Stromal cell of bone marrow (primary cell): ENCODE measurements at regions not wholly inside any gene's neighbourhood (a gene's known extent, or its start where the extent isn't known, plus 50 kb on each side); places are given as distances from the start of the nearest gene placed in this dataset.

Experiments
- DNase-seq: peaks from one replicate; pipeline ENCODE4 v3.0.0-alpha.2; 2012; ENCODE audit warnings: low read depth

DNA sequence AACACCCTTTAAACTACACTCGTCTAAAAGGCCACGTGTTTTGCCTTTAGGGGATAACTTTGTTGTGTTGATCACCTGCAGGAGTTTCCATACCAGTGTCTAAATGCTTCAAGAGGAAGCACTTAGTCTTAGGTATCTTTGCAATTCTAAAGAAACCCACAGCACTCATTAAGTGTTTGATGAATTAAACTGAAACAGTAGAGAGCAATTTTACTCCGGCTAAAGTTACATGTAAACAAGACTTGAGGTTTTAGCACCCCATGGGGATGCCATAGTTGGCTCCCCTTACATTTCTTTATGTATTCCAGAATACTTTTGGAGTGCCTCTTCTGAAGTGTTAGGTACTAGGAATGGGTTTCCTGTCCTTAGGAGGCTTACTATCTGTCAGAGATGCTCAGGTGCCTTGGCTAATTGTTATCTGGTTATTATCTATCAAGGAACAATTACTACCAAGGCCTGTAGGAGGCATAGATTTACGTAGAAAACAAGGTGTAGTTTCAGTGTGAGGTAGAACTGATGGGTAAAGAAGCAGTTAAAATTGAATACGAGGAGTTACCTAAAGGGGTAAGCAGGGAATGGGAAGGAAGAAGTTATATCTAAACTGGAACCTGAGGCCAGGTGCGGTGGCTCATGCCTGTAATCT is 176.8 kb upstream of the SAMSN1 start:
- DNase-seq, result no peak

DNA sequence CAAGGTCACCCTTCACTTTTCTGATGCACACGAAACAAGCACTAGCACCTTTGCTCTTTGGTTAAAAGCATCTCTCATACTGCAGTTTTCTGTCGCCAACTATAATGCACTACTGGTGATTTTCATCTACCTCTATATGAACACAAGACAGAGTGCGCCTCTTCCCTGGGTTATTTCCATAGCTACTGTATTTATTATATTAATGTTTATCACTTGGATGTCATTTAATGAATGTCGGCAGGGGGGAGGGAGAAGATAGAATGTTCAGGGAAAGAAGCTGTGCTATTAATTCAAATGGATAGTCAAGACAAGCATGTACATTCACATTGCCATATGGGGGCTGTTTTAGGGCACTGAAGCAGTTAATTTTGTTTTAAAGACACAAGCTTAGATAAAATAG is 174.1 kb upstream of the SAMSN1 start:
- no peak for DNase-seq

DNA sequence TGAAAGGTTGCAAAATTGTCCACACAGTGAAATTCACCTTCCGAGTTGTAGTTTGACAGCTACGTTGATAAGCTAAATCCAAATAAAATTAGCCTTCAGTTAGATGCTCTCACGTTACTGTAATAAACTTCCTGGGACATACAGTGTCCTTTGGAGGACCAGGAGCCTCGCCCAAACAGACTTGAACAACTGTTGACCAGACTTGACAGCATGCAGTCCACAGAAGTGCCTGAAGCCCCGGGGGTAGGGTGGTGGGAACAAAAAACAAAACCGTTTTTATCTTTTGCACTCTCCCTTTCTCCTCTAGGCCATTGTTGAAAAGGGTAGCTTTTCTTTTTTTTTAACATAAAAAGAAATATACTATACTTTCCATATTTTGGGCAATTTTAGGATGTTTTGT is 172.8 kb upstream of the SAMSN1 start:
- no peak for DNase-seq

DNA sequence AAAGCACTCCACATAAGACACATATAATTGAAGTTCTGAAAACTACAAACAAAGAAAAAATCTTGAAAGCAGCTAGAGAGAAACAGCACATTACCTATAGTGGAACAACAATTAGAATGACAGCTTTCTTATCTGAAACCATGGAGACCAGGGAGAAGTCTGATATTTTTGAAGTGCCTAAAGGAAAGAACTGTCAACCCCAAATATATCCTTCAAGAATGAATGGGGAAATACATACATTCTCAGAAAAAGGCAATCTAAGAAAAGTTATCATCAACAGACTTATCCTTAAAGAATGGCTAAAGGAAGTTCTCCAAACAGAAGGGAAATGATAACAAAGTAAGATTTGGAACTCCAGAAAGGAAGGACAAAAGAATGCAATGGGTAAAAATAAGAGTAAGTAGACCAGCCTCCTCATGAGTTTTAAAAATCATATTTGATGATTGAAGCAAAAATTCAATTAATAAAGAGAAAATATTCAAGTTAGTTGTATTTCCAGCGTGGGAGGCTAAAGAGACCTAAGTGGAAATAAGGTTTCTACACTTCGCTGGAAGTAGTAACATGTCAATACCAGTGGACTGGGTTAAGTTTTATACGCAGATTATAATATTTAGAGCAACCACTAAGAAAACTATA is 170.8 kb upstream of the SAMSN1 start:
- DNase-seq, result no peak

DNA sequence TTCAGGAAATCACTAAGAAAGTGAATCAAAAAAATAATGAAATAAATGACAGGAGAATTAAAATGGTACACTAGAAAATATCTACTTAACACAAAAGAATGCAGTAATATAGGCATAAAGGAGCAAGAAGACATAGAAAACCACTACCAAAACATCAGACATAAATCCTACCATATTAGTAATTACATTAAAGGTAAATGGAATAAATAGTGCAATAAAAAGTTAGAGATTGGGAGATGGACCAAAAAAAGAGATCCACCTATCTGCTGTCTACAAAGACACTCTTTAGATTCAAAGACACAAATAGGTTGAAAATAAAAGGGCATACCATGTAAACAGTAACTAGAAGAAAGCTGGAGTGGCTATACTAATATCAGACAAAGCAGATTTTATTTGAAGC is 167.0 kb upstream of the SAMSN1 start:
- no peak for DNase-seq

DNA sequence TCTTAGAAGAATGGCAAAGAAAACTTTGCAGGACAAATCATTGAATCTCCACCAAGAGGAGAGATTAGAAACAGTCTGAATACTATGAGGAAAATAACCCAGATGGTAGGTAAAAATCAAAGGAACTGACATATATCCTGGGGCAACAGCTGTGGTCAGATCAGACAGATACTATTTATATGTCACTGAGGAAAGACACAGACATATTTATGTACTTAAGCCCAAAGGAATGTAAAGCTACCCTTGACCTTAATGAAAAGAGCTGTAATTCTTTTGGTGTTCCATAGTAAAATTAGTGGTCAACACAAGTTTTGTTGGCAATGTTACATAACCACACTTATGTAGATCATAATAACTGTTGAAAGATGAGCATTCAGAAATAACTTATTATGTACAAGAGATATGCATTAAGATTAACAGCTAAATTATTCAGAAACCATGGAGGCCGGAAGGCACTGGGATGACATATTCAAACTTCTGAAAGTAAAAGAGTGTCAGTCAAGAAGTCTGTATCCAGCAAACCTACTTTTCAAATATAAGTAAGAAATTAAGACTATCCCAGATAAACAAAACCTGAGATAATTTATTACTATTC is 166.1 kb upstream of the SAMSN1 start:
- no peak for DNase-seq

DNA sequence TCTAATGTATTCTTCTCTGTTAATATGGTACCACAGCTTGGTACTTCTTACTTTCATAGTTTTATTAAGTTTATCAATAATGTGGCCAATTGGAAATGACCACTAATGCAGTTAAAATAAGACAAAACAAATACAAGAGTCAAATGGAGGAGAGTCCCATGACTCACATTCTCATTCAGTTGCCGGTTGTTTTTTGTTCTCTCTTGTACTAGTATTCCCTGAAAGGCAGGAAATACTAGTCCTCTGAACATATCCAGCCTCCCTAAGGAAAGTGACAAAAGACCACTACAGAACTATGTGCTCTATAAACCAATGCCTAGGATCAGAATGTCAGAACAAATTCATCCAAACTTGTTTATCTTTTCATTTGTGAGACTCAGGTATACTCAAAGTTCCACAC is 165.2 kb upstream of the SAMSN1 start:
- no peak for DNase-seq

DNA sequence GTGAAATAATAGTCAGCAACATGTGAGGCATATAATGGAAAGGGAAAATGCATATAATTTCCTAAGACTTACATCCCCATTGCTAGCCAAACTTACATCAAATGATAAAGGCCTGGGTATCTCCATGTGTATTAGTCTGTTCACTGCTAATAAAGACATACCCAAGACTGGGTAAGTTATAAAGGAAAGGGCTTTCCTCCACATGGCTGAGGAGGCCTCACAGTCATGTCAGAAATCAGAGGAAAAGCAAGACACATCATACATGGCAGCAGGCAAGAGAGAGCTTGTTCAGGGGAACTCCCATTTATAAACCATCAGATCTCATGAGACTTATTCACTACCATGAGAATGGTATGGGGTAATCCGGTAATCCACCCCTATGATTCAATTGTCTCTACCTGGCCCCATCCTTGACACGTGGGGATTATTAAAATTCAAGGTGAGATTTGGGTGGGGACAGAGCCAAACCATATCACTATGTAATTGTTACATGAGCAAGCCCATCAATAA is 161.5 kb upstream of the SAMSN1 start:
- no peak for DNase-seq

DNA sequence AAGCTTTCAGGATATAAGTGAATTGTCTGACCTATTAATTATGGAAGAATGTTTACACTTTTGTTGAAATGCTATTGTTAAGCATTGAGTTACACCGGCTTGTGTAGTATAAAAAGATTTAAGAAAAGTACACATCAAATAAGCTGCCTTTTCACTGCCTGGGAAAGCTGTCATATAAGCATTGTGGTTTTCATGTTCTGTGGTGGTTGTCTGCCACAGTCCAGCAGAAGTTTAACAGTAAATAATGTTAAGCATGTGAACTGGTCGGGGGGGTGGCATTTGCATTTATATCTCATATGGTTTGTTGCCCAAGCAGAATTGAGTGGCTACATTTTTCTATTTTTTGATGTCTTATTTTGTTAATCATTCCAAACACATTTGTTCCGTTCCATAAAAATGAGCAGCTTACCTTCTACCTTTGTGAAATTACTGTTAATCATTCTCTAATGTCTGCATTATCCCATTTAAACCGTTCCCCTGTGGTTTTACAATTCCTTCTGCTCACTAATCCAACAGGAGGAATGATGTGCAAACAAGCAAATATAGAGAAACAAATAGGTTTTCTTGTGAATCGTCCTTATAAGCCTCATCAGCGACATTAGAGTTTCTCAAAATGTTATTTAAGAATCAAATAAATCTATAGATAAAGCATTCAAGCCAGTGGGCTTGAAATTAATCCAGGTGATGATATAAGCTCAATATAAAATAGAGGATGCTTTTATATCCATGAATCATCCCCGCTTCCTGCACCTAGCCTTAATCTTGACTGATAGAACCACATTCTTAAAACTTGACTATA is 160.8 kb upstream of the SAMSN1 start:
- DNase-seq, result no peak

DNA sequence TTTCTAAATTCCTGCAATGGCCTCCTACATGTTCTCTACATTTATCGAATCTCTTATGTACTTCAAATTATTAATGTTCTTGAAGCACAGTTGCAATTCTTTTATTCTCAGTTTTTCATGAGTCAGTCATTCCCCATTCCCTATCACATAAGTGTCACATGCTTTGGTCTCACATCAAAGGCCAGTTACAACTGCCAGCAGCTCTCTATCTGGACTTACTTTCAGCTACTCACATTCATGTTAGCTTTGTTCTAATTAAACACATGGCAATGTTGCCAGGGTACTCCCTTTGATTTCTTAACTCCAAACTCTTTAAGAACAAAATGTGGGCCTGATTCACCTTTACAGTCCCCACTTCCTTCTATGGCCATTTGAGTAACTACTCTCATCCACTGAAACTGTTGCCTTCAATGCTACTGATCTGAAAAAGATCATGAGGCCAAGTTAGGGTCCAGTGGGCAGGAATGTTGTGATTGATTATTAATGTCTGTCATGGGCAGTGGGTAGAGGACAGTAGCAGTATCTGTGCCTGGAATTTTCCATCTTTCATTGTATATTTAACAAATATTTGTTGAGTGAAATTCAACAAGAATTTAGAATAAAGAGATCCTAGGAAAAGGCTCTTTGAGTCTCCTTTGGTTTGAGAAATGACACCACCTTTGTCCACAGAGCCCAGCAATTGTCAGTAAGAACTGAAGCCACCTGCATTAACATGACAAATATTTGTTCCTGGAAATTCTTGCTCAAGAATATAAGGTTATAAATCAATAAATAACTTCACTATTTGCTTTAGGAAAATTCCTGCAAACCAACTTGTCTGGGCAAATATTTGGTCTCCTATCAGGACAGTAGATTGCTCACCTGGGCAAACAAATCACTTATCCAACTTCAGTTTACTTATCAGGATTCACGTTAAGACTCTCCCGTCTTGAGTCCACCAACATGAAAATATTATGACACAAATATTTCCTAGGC is 153.6 kb upstream of the SAMSN1 start:
- no peak for DNase-seq

DNA sequence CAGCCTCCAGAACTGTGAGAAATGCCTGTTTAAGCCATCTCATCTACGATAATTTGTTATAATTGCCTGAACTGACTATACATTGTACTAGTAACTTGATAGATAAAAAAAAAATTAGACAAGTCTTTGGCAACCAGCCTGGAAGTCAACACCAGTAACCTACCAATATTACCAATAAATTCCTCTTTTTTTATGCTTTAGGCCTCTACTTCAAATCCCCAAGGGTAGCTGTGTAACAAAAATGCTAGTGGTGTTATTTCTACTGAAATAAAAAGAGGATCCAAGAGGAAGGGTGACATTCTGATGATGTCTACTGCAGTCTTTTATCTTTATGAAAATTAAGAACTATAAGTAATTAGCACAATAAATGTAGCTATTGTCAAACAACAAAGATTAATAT is 151.7 kb upstream of the SAMSN1 start:
- no peak for DNase-seq

DNA sequence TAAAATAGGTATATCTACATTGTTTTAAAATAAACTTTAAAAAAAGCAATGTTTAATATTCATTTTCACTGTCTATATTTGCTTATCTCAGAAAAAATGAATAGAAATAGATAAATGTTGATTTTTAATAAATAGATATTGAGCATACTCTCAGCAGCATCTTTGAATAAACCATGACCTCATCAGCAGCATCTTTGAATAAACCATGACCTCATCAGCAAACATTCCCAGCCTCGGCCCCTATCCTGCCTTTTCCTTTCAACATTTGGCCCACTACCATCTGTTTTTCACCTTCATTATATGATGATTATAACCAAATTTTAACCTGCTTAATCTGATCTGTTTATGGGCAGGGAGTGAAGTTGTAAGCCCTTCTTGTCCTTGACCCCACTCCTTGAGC is 148.7 kb upstream of the SAMSN1 start:
- DNase-seq, result no peak

DNA sequence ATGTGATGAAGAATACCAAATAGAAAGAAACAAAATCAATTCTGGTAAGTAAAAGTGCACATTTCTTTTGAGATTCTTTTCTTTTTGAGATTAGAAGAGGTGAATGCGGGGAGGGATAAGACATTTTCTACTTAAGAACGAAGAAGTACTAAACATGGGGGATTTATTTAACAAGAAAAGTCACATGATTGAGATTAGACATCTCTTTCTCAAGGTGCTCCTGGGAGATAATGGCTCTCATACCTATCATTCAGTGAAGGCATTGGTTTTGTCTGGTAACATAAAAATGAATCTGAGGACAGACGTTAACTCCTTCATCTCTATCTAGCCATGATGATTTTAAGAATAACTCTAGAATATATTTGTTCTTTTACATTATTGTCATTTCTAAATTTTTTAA is 147.9 kb upstream of the SAMSN1 start:
- DNase-seq, result no peak

DNA sequence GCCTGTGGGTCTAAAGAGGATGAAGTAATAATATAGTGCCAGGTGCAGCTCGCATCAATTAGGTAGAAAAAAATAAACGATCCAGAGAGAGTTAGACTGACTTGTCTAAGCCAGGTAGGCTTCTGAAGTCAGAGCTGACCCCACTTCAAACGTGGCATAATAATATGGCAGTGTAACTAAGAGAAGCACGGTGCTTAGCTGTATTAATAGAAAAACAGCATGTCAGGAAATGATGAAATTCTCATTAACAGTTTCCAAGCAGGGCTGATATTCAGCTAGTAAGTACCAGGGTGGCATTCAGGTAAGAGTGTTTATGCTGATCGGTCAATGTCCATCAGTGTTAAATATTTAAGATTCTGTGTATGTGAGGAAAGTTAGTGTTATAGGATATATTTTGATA is 145.8 kb upstream of the SAMSN1 start:
- no peak for DNase-seq

DNA sequence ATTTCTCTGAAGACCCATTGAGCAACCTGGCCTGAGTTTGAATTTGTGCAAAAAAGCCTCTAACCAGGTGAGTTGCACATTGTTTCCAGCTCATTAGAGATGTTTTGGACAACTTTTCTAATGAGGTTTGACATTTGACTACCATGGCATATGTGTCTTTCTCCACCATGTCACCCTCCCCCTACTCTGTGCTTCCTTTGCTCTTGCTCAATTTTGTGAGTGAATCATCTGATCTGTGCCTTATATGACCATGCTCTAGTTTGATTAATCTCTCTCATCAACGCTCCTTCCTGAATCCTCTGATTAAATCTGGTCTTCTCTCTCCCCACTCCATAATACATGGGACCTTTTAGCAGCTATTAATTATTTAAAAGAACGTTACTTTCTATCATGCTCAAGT is 144.8 kb upstream of the SAMSN1 start:
- no peak for DNase-seq

DNA sequence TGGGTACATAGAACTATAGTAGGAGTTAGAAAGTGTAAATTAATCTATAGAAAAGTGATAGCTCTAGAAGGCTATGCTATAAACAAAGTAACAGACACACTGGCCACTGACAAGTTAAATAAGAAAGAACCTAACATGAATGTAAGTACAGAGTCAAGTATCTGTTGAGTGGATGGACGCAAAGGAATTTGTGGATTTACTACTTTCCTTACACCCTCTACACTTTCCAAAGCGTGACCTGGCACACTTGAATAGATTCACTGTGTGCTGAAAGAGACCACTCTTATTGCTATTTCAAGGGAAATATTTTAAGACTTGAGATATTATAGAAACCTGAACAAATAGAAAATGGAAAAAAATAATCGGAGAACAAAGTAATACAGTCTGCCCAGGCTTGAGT is 142.8 kb upstream of the SAMSN1 start:
- no peak for DNase-seq

DNA sequence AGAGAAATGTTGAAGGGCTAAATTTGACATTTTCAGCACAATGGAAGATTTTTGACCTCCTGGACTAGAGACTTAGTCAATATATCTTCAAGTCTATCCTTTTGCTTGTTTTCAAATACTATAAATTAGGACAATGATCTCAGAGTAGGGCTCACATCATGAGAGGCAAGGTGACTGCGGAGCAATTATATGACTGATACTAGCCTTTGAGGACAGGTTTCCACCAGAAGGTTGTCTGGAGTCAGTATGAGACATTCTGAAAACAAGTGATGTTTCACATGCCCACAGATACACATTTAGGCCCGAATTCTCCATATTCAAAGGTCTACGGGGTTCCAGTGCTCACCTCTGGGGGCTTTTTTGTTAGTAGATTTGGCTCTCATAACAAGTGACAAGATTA is 142.3 kb upstream of the SAMSN1 start:
- no peak for DNase-seq

DNA sequence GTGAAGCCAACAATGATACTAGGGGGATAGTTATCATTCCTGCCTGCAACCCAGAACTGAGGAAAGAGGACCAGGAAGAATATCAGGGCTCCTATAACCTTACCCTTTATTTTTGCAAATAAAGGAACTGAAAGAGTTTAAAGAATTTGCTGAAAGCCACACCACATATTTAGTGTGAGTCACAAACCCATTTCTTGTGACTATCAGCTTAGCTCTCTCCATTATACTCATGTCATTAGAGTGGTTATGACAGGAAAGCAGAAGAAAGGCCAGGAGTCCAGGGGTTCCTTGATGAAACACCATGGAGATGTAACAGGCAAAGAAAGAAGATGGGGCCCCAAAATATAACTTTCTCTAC is 141.1 kb upstream of the SAMSN1 start:
- no peak for DNase-seq

DNA sequence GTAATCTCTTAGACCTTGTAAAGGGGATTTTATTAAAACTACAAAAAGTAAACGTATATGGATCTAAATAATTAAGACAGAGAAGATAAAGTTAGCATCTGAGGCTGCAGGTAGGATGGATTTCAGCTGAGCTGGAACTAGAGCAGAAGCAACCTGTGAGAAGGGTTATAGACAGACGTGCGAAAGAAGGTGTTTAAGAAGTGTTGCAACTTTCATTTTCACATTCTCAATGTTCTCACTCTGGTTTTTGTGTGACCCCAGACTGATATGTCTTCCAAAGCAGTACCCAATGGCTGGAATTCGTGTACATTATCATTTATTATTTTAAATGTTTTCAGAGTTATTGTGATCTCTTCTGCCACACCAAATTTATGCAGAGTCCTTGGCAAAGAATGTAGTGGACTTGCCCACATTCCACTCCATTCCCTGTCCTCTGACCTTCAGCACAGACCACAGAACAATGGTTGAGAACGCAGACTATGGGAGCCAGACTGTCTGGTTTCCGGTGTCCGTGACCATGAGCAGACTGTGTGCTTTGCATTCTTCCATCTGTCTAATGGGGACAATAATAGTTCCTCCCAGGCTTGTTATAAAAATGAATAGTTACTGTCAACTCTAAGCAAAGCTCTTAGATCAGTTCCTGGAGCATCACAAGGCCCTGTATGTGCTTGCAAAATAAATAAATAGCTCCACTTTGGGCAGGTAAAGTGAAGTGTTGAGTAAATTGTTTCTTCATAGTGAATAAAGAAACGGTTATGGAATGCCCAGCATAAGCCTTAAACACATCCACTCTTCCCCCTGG is 140.6 kb upstream of the SAMSN1 start:
- DNase-seq, result no peak

DNA sequence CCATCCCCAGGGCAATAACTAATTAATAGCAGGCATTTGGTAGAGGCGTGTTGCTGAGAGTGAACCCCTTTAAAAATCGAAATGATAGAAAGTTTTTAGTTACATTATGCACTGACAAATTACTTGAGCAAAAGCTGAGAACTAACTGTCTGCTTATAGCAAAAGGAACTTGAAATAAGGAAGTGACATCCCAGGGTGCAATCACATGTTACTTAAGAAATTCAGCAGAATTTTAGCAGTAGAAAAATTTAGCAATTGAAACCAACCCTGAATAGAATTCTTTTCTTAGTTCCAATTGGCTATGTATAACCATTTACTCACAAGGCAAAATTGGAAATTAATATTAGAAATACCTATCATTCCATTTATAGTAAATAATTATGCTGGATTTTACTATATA is 139.5 kb upstream of the SAMSN1 start:
- no peak for DNase-seq

DNA sequence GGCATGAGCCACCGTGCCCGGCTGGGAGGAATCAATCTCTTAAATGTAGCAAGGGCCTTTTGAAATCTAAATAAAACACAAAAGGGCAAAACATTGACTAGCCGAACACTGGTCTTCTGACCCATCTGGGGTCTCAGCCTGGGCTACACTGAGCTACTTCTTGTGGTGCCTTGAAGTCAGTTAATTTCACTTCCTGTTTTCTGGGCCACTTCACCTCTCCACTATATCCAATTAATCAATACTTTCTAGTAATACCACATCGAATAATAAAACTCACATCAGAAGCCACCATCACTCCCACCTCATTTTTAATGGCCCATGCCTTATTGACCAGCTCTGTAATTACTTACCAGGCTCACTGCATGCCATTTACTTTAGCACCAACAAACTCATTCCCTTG is 138.0 kb upstream of the SAMSN1 start:
- DNase-seq, result no peak
